RWPE2 (cell line): ENCODE measurements at regions not wholly inside any gene's neighbourhood (a gene's known extent, or its start where the extent isn't known, plus 50 kb on each side); places are given as distances from the start of the nearest gene placed in this dataset.

Experiments used
- ATAC-seq: fragments of 200-7000 bp; cut with Tn5 transposase; 3 replicates; pipeline ENCODE4 v1.9.1; 2021; ENCODE audit warnings: low read depth
- DNase-seq: peaks from one replicate; pipeline ENCODE4 v3.0.0-alpha.2; 2020; ENCODE audit warnings: low spot score
- H3K27ac ChIP-seq: fragments of 450-650 bp; 2 replicates; pipeline ENCODE4 v1.5.1; 2017; ENCODE audit warnings: mild to moderate bottlenecking; ENCODE audit not compliant: poor library complexity, severe bottlenecking
- H3K27me3 ChIP-seq: fragments of 250-450 bp; sonication (Bioruptor Pico); 2 replicates; pipeline ENCODE4 v1.5.1; 2021; ENCODE audit warnings: mild to moderate bottlenecking, moderate library complexity; ENCODE audit not compliant: insufficient read depth, poor library complexity, severe bottlenecking
- H3K36me3 ChIP-seq: fragments of 250-450 bp; sonication (Bioruptor Pico); 2 replicates; pipeline ENCODE4 v1.5.1; 2020; ENCODE audit warnings: low read depth, mild to moderate bottlenecking, moderate library complexity
- H3K4me1 ChIP-seq: fragments of 250-450 bp; sonication (Bioruptor Pico); 2 replicates; pipeline ENCODE4 v1.5.1; 2021; ENCODE audit warnings: mild to moderate bottlenecking, moderate library complexity; ENCODE audit not compliant: insufficient read depth, poor library complexity, severe bottlenecking
- H3K4me3 ChIP-seq: fragments of 250-450 bp; sonication (Bioruptor Pico); 2 replicates; pipeline ENCODE4 v1.5.1; 2021; ENCODE audit warnings: mild to moderate bottlenecking, moderate library complexity; ENCODE audit not compliant: severe bottlenecking
- H3K9me3 ChIP-seq: fragments of 250-450 bp; sonication (Bioruptor Pico); 2 replicates; pipeline ENCODE4 v1.5.1; 2021; ENCODE audit warnings: mild to moderate bottlenecking, moderate library complexity; ENCODE audit not compliant: severe bottlenecking
- CTCF ChIP-seq: fragments of 450-650 bp; IDR thresholded peaks from one replicate; pipeline ENCODE4 v1.5.1; 2017; ENCODE audit warnings: mild to moderate bottlenecking, moderate library complexity; ENCODE audit not compliant: poor library complexity, severe bottlenecking

GRCh38 chrX:68909945-68910344, 81.1 kb downstream of the EFNB1 start:
- H3K4me1 ChIP-seq = no peaks in the 10 kb centered on the region
- no peak overlapping the region for H3K4me3 ChIP-seq
- no peak overlapping the region for H3K27ac ChIP-seq
- no peak for TF ChIP-seq CTCF
- no peak for ATAC-seq
- H3K9me3 ChIP-seq = no peaks in the 10 kb centered on the region
- H3K36me3 ChIP-seq = no peaks in the 10 kb centered on the region
- no peaks in the 10 kb centered on the region for H3K27me3 ChIP-seq
- DNase-seq = no peak

DNA sequence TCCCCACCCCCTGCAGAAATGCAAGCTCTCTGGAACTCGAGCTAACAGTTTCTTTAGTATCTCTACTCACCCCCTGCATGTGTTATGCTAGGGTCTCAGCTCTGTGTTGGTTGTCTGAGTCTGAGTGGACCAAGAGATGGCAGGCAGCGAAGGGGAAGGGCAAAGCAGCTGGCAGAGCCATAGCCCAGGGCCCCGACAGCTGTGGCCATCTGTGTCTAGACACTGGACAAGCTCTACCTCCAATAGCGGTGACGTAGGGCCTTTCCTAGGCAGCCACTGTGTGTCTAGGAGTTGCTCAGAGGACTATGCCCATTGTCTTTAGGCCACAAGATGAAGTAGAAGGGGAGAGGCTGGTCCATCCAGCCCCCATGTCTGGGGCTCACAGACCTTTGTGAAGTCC, 79.2 kb downstream of the EFNB1 start:
- no peaks in the 10 kb centered on the region for H3K9me3 ChIP-seq
- no peak overlapping the region for H3K27ac ChIP-seq
- H3K36me3 ChIP-seq = no peaks in the 10 kb centered on the region
- no peak overlapping the region for H3K4me3 ChIP-seq
- H3K27me3 ChIP-seq = no peaks in the 10 kb centered on the region
- no peaks in the 10 kb centered on the region for H3K4me1 ChIP-seq
- DNase-seq (no peak), ATAC-seq (no peak)
- TF ChIP-seq CTCF = no peak

- no peak for DNase-seq
- no peak; the same call in 2 of the 3 replicates for ATAC-seq
- Histone ChIP-seq H3K4me3 (no peak overlapping the region), H3K36me3 (no peaks in the 10 kb centered on the region), H3K27me3 (no peaks in the 10 kb centered on the region), H3K27ac (no peak overlapping the region), H3K4me1 (no peaks in the 10 kb centered on the region), H3K9me3 (no peaks in the 10 kb centered on the region)
- no peak for TF ChIP-seq CTCF
Observed at GRCh38 chrX:68902706-68903504, 74.1 kb downstream of the EFNB1 start.

DNA sequence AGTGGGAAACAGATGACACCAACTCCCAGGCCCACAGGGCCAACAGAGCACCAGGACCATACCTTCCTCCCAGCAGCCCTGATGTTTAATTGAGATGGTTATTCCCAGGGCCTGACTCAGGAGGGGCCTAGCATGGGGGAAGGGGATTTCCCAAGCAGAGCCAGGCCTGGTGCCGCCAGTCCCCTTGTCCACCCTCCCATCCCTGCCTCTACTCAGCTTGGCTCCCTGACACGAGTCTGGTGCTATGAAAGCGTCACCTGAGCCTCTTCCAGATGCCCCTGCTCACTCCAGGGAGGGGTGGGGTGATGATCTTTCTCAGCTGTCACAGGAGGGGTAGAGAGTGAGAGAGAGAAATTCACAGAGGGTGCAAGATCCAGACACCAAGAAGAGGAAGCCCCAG, 72.7 kb downstream of the EFNB1 start:
- Histone ChIP-seq H3K36me3 (no peaks in the 10 kb centered on the region), H3K4me3 (no peak overlapping the region), H3K4me1 (no peaks in the 10 kb centered on the region), H3K27me3 (no peaks in the 10 kb centered on the region), H3K9me3 (no peaks in the 10 kb centered on the region), H3K27ac (no peak overlapping the region)
- no peak for DNase-seq
- no peak for ATAC-seq
- no peak for TF ChIP-seq CTCF

- no peak for TF ChIP-seq CTCF
- ATAC-seq = no peak
- H3K27me3 ChIP-seq = no peaks in the 10 kb centered on the region
Observed at GRCh38 chrX:68898598-68898997, 69.8 kb downstream of the EFNB1 start.

More at GRCh38 chrX:68898598-68898997, 69.8 kb downstream of the EFNB1 start:
- H3K4me1 ChIP-seq = peaks cover 11% of the 10 kb centered on the region
- H3K4me3 ChIP-seq = no peak overlapping the region
- no peaks in the 10 kb centered on the region for H3K9me3 ChIP-seq
- no peak for DNase-seq
- no peaks in the 10 kb centered on the region for H3K36me3 ChIP-seq
- H3K27ac ChIP-seq = no peak overlapping the region
